WTC11 (cell line): ENCODE measurements at regions not wholly inside any gene's neighbourhood (a gene's known extent, or its start where the extent isn't known, plus 50 kb on each side); places are given as distances from the start of the nearest gene placed in this dataset.

Experiments used
- ATAC-seq: fragments of 200-7000 bp; cut with Tn5 transposase; 2 replicates; pipeline ENCODE4 v1.10.0; 2021; ENCODE audit warnings: mild to moderate bottlenecking, moderate library complexity
- CTCF ChIA-PET: fragments of 300-600 bp; sonication (Branson Sonifier 250); formaldehyde crosslinking; loops from one replicate; lab custom pipeline; 2021; ENCODE audit warnings: antibody characterized with exemption; lab: Charles Lee
- POLR2A ChIA-PET: fragments of 350-600 bp; sonication (Branson Sonifier 250); formaldehyde crosslinking; loops from one replicate; lab custom pipeline; 2021; ENCODE audit warnings: antibody characterized with exemption; lab: Charles Lee
- DNase-seq: peaks from one replicate; pipeline ENCODE4 v3.0.0; 2021; ENCODE audit warnings: low spot score
- H3K27ac Mint-ChIP-seq: 2 replicates; pipeline ENCODE4 v1.8.0; 2021; ENCODE audit warnings: mixed read lengths
- H3K27me3 Mint-ChIP-seq: 2 replicates; pipeline ENCODE4 v1.8.0; 2021; ENCODE audit warnings: low read depth, mild to moderate bottlenecking, moderate library complexity, mixed read lengths
- H3K36me3 Mint-ChIP-seq: 2 replicates; pipeline ENCODE4 v1.8.0; 2021; ENCODE audit warnings: mixed read lengths
- H3K4me1 Mint-ChIP-seq: 2 replicates; pipeline ENCODE4 v1.8.0; 2022; ENCODE audit warnings: mixed read lengths
- H3K4me3 Mint-ChIP-seq: 2 replicates; pipeline ENCODE4 v1.8.0; 2021; ENCODE audit warnings: mild to moderate bottlenecking, moderate library complexity, mixed read lengths
- H3K9me3 Mint-ChIP-seq: 2 replicates; pipeline ENCODE4 v1.8.0; 2021; ENCODE audit warnings: mixed read lengths
- AR ChIP-seq: fragments of 250-450 bp; sonication (Bioruptor Pico); IDR thresholded peaks from 2 replicates; pipeline ENCODE4 v1.9.0; 2021; ENCODE audit warnings: mild to moderate bottlenecking
- CREB1 ChIP-seq: sonication (generic); formaldehyde crosslinking; IDR thresholded peaks from 2 replicates; pipeline ENCODE4 v1.8.0; 2023; ENCODE audit warnings: mild to moderate bottlenecking, missing genetic modification reagents
- E2F4 ChIP-seq: sonication (generic); formaldehyde crosslinking; IDR thresholded peaks from 2 replicates; pipeline ENCODE4 v1.8.1; 2022; ENCODE audit warnings: low read depth, mild to moderate bottlenecking, moderate library complexity, missing genetic modification reagents, borderline replicate concordance
- E2F5 ChIP-seq: sonication (generic); formaldehyde crosslinking; IDR thresholded peaks from 2 replicates; pipeline ENCODE4 v1.8.1; 2022; ENCODE audit warnings: mild to moderate bottlenecking, moderate library complexity, missing genetic modification reagents
- ESRRA ChIP-seq: sonication (generic); formaldehyde crosslinking; IDR thresholded peaks from 2 replicates; pipeline ENCODE4 v1.8.1; 2022; ENCODE audit warnings: mild to moderate bottlenecking, missing genetic modification reagents, borderline replicate concordance
- FOXK1 ChIP-seq: sonication (generic); formaldehyde crosslinking; IDR thresholded peaks from 2 replicates; pipeline ENCODE4 v1.8.0; 2022; ENCODE audit warnings: mild to moderate bottlenecking, moderate library complexity, missing genetic modification reagents
- FOXP1 ChIP-seq: sonication (generic); formaldehyde crosslinking; IDR thresholded peaks from 2 replicates; pipeline ENCODE4 v1.8.0; 2022; ENCODE audit warnings: missing genetic modification reagents, mild to moderate bottlenecking, moderate library complexity, borderline replicate concordance
- GRHL2 ChIP-seq: fragments of 250-450 bp; sonication (Bioruptor Pico); IDR thresholded peaks from 2 replicates; pipeline ENCODE4 v1.8.0; 2022; ENCODE audit warnings: mild to moderate bottlenecking, moderate library complexity; ENCODE audit not compliant: insufficient replicate concordance, severe bottlenecking
- HMGXB4 ChIP-seq: sonication (generic); formaldehyde crosslinking; IDR thresholded peaks from 2 replicates; pipeline ENCODE4 v1.8.1; 2023; ENCODE audit warnings: mild to moderate bottlenecking, moderate library complexity, missing genetic modification reagents
- NR3C1 ChIP-seq: sonication (generic); formaldehyde crosslinking; conservative IDR thresholded peaks from 2 replicates; pipeline ENCODE4 v1.8.1; 2023; ENCODE audit warnings: low read depth, mild to moderate bottlenecking, missing genetic modification reagents
- TEAD1 ChIP-seq: sonication (generic); formaldehyde crosslinking; IDR thresholded peaks from 2 replicates; pipeline ENCODE4 v1.8.0; 2022; ENCODE audit warnings: mild to moderate bottlenecking, missing genetic modification reagents
- ZNF121 ChIP-seq: sonication (generic); formaldehyde crosslinking; IDR thresholded peaks from 2 replicates; pipeline ENCODE4 v1.8.0; 2023; ENCODE audit warnings: missing genetic modification reagents
- ZNF138 ChIP-seq: sonication (generic); formaldehyde crosslinking; conservative IDR thresholded peaks from 2 replicates; pipeline ENCODE4 v1.8.1; 2022; ENCODE audit warnings: mild to moderate bottlenecking, moderate library complexity, missing genetic modification reagents
- ZNF317 ChIP-seq: sonication (generic); formaldehyde crosslinking; IDR thresholded peaks from 2 replicates; pipeline ENCODE4 v1.8.1; 2023; ENCODE audit warnings: low read depth, mild to moderate bottlenecking, moderate library complexity, missing genetic modification reagents, borderline replicate concordance
- ZNF512 ChIP-seq: sonication (generic); formaldehyde crosslinking; IDR thresholded peaks from 2 replicates; pipeline ENCODE4 v1.8.1; 2022; ENCODE audit warnings: missing genetic modification reagents, borderline replicate concordance

GRCh38 chr9:87080512-87081264 lies 133.4 kb upstream of the GAS1 start:
- TF ChIP-seq ZNF138 (CRISPR knock-in tag) = no peak
- TF ChIP-seq E2F5 = no peak
- no peak for TF ChIP-seq CREB1 (CRISPR knock-in tag)
- TF ChIP-seq FOXK1 (CRISPR knock-in tag) = no peak
- TF ChIP-seq NR3C1 = no peak
- no peak for TF ChIP-seq FOXP1 (CRISPR knock-in tag)
- TF ChIP-seq E2F4 (CRISPR knock-in tag) = no peak
- no peak for TF ChIP-seq TEAD1 (CRISPR knock-in tag)
- TF ChIP-seq AR = no peak
- TF ChIP-seq, all 79 proteins: peak for 0
- no peaks in the 10 kb centered on the region for H3K4me1 Mint-ChIP-seq
- peaks cover 26% of the 10 kb centered on the region for H3K9me3 Mint-ChIP-seq
- ChIA-PET POLR2A (no interaction called here), CTCF (interaction anchor here (1.1 kb wide), 1 partner anchor 133 kb away, joined by 3 read pairs; the partner anchor contains the start of gene GAS1)
- ATAC-seq = peak; percentile 67
- DNase-seq = no peak
- H3K27ac Mint-ChIP-seq = no peak overlapping the region
- H3K4me3 Mint-ChIP-seq = no peak overlapping the region
- H3K36me3 Mint-ChIP-seq = peaks cover 7% of the 10 kb centered on the region
- no peaks in the 10 kb centered on the region; the same call in 1 of the 2 replicates for H3K27me3 Mint-ChIP-seq

- CTCF ChIA-PET = interaction anchor here (1.1 kb wide), 1 partner anchor 133 kb away, joined by 3 read pairs; the partner anchor contains the start of gene GAS1
- ATAC-seq (no peak), DNase-seq (no peak)
- POLR2A ChIA-PET = no interaction called here
- Mint-ChIP-seq H3K4me1 (no peaks in the 10 kb centered on the region), H3K27ac (no peak overlapping the region), H3K4me3 (no peak overlapping the region), H3K27me3 (no peaks in the 10 kb centered on the region; the same call in 1 of the 2 replicates), H3K36me3 (peaks cover 7% of the 10 kb centered on the region), H3K9me3 (peaks cover 26% of the 10 kb centered on the region)
- TF ChIP-seq HMGXB4 (CRISPR knock-in tag) = no peak
- no peak for TF ChIP-seq ZNF317
- no peak for TF ChIP-seq GRHL2 (CRISPR knock-in tag)
- no peak for TF ChIP-seq ZNF512
- no peak for TF ChIP-seq ESRRA
- TF ChIP-seq ZNF121 (CRISPR knock-in tag) = no peak
- TF ChIP-seq E2F5 = no peak
Measured at GRCh38 chr9:87081503-87081902, 134.2 kb upstream of the GAS1 start.
